GM12801 (cell line): ENCODE measurements at regions not wholly inside any gene's neighbourhood (a gene's known extent, or its start where the extent isn't known, plus 50 kb on each side); places are given as distances from the start of the nearest gene placed in this dataset.

ENCODE experiments used
- CTCF ChIP-seq: IDR thresholded peaks from one replicate; pipeline ENCODE4 v1.5.1; 2011; ENCODE audit warnings: control low read depth; ENCODE audit not compliant: insufficient read length; ENCODE audit errors: extremely low read depth

- TF ChIP-seq CTCF = no peak
Observed at GRCh38 chr7:65222655-65223054, 151.0 kb upstream of the ZNF92 start.

- TF ChIP-seq CTCF = no peak
Observed at GRCh38 chr7:65221683-65222082, 152.0 kb upstream of the ZNF92 start.

- no peak for TF ChIP-seq CTCF
Observed at GRCh38 chr7:65219623-65220022, 154.0 kb upstream of the ZNF92 start.

GRCh38 chr7:65216469-65216868 is 157.2 kb upstream of the ZNF92 start:
- TF ChIP-seq CTCF = no peak
